Neutrophil (primary cell): ENCODE measurements at regions not wholly inside any gene's neighbourhood (a gene's known extent, or its start where the extent isn't known, plus 50 kb on each side); places are given as distances from the start of the nearest gene placed in this dataset.

Source experiments
- H3K27ac ChIP-seq: fragments of 200-600 bp; sonication (generic); 2 replicates; pipeline ENCODE4 v1.5.1; 2016; ENCODE audit warnings: mild to moderate bottlenecking, moderate library complexity
- H3K27me3 ChIP-seq: fragments of 200-600 bp; sonication (generic); 2 replicates; pipeline ENCODE4 v1.6.0; 2016; ENCODE audit warnings: mild to moderate bottlenecking
- H3K36me3 ChIP-seq: fragments of 200-600 bp; sonication (generic); 2 replicates; pipeline ENCODE4 v1.5.1; 2017
- H3K4me1 ChIP-seq, 2 experiments: fragments of 200-600 bp in 1 of 2; sonication (generic) in 1 of 2; 1 replicate in 1 of 2; 2 replicates in 1 of 2; pipeline versions ENCODE4 v1.5.1 to v1.6.1; 2013 to 2016; ENCODE audit warnings: low read depth in 1 of 2, low read length in 1 of 2, mild to moderate bottlenecking in 1 of 2, moderate library complexity in 1 of 2; ENCODE audit not compliant: control insufficient read depth in 1 of 2, insufficient read depth in 1 of 2
- H3K4me3 ChIP-seq, 2 experiments: fragments of 200-600 bp in 1 of 2; sonication (generic) in 1 of 2; 1 replicate in 1 of 2; 2 replicates in 1 of 2; pipeline ENCODE4 v1.5.1; 2013 to 2016; ENCODE audit warnings: low read depth in 1 of 2, low read length in 1 of 2, mild to moderate bottlenecking in 1 of 2, moderate library complexity in 1 of 2
- H3K9me3 ChIP-seq: fragments of 200-600 bp; sonication (generic); 2 replicates; pipeline ENCODE4 v1.5.1; 2016
- TF ChIP-seq, protein P1 (sequence below): fragments of 200-600 bp; sonication (generic); IDR thresholded peaks from 2 replicates; pipeline ENCODE4 v1.5.1; 2016; ENCODE audit warnings: antibody characterized with exemption

DNA sequence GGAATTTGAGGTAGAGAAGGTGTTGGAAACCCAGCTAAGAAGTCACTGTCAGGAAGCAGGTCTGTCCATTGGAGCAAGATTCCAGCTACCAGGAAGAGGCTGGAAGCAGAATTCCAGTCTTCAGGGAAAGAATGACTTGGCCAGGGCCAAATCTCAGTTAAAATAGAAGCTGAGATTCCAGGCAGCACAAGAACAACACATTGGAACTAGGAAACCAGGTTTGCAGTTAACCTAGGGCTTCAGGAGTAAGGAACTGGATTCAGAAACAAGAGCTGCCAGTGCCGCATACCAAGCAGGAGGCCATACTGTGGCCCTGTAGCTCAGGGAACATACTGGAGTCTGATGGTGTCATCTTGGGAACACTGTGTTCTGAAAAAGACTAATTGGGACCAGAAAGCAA lies 73.7 kb upstream of the FUCA2 start:
- Histone ChIP-seq H3K27ac (no peak overlapping the region), H3K36me3 (no peaks in the 10 kb centered on the region), H3K4me1 (no peaks in the 10 kb centered on the region), H3K4me3 (no peak overlapping the region), H3K9me3 (no peaks in the 10 kb centered on the region), H3K27me3 (no peaks in the 10 kb centered on the region)
- TF ChIP-seq, protein P1, sequence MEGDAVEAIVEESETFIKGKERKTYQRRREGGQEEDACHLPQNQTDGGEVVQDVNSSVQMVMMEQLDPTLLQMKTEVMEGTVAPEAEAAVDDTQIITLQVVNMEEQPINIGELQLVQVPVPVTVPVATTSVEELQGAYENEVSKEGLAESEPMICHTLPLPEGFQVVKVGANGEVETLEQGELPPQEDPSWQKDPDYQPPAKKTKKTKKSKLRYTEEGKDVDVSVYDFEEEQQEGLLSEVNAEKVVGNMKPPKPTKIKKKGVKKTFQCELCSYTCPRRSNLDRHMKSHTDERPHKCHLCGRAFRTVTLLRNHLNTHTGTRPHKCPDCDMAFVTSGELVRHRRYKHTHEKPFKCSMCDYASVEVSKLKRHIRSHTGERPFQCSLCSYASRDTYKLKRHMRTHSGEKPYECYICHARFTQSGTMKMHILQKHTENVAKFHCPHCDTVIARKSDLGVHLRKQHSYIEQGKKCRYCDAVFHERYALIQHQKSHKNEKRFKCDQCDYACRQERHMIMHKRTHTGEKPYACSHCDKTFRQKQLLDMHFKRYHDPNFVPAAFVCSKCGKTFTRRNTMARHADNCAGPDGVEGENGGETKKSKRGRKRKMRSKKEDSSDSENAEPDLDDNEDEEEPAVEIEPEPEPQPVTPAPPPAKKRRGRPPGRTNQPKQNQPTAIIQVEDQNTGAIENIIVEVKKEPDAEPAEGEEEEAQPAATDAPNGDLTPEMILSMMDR: no peak

DNA sequence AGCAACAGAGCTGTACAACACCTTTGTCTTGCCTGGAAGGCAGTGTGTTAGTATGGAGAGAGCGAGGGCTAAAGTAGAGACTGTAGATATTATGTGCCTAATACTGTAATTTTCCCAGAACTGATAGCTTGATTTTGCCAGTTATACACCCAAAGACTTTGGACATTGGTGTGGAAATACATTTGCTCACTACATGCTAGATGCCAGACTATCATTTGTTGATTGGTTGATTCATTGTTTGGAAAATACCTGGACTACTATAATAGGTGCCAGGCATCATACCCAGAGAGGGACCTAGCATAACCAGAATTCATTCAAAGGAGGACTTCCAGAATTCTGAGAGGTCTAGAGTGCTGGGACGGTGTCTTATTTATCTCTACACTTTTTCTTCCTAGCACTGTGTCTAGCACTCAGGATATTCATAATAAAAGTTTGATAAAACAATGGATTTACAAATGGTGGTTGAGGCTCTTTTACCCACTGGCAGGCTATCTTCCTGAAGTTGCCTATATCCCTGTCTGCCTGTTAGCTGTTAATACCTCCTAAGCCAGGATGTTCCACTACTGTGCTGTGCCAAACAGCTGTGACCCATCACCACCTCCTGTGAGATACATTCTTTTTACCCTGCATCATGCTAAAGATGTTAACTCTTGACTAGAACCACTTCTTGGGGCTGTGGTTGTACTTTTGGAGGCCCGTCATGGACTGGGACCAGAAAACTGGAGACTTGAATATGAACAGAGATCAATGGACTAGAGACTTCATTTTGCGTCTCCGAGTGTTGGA lies 72.2 kb upstream of the FUCA2 start:
- TF ChIP-seq, protein P1: no peak
- H3K36me3 ChIP-seq: no peaks in the 10 kb centered on the region
- H3K27me3 ChIP-seq: no peaks in the 10 kb centered on the region
- H3K9me3 ChIP-seq: no peaks in the 10 kb centered on the region
- H3K27ac ChIP-seq: no peak overlapping the region
- H3K4me3 ChIP-seq: no peak overlapping the region
- H3K4me1 ChIP-seq: no peaks in the 10 kb centered on the region

DNA sequence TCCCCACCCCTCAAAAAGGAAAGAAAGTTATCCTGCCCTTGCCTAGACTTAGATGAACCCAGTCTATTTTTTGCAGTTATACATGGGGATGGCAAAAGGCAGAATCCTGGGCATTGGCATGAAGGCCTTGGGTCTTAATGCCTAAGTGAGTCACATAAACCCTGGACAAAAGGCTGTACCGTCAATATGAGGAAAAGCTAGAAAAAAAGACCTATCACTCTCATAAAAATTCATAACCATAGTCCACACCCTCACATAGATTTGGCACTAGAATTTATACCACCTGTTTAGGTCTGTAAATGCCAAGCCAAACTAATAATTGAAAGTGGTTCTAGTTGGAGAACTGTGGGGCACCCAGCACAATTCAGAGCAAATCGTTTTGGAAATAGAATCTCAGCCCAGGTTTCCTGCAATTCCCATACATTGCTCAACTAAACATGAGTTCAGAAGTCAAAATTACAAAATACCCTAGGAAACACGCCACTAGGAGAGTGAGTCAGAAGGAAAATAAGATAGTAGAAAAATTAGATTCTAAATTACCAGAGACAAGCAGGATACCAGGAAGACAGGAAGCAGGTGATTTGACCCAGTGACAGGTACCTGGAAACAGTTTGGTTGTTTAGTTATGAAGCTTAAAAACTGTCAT lies 70.4 kb upstream of the FUCA2 start:
- Histone ChIP-seq H3K4me1 (no peaks in the 10 kb centered on the region), H3K27ac (no peak overlapping the region), H3K4me3 (no peak overlapping the region), H3K9me3 (no peaks in the 10 kb centered on the region), H3K36me3 (no peaks in the 10 kb centered on the region), H3K27me3 (no peaks in the 10 kb centered on the region)
- TF ChIP-seq, protein P1: no peak

DNA sequence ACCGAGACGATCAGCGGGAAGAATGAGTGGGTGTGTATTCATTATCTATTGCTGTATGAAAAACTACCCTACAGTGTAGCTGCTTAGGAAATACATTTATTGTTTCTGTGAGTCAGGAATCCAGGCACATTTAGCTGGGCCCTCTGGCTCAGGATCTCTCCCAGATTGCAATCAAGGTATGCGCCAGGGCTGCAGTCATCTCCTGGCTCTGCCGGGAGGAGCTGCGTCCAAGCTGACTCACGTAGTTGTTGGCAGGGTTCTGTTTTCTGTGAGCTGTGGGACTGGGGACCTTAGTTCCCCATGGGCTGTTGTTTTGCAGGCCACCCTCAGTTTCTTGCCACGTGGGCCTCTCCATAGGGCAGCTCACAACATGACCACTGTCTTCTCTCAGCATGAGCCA lies 68.2 kb upstream of the FUCA2 start:
- Histone ChIP-seq H3K4me1 (no peaks in the 10 kb centered on the region), H3K27me3 (no peaks in the 10 kb centered on the region), H3K9me3 (no peaks in the 10 kb centered on the region), H3K36me3 (no peaks in the 10 kb centered on the region), H3K4me3 (no peak overlapping the region), H3K27ac (no peak overlapping the region)
- TF ChIP-seq, protein P1: no peak

- Histone ChIP-seq H3K27me3 (no peaks in the 10 kb centered on the region), H3K27ac (no peak overlapping the region), H3K9me3 (no peaks in the 10 kb centered on the region), H3K4me1 (no peaks in the 10 kb centered on the region), H3K4me3 (no peak overlapping the region), H3K36me3 (no peaks in the 10 kb centered on the region)
- TF ChIP-seq, protein P1: no peak
Observed at GRCh38 chr6:143578054-143578453, 66.5 kb upstream of the FUCA2 start.
